ENCODE measurements at regions not wholly inside any gene's neighbourhood (a gene's known extent, or its start where the extent isn't known, plus 50 kb on each side); places are given as distances from the start of the nearest gene placed in this dataset.

DNA sequence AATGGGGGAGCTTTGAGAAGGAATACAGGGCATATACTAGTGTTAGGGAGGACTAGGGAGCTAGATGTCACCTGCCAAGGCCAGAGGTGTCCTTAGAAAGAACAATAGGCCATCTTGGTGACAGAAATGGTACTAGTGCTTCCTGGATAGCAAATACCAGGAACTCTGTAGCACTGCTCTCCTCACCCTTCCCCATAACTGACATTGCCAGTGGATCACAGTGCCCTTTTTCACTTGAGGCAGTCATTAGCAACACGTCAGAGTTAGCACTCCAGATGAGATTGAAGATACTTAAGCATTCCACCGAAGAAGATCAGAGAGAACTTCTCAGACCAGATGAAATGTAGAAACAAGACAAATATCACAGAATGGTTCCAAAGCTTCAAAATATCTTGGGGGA lies 103.1 kb upstream of the PDZRN3 start:
- TF ChIP-seq EZH2phosphoT487 (IDR thresholded peaks at IDR 0.05; ENCODE audit: low read length) (no peak), EZH2 (optimal IDR thresholded peaks at IDR 0.05; ENCODE audit: low read depth, low read length) (no peak)
- TF ChIP-seq, protein P1, sequence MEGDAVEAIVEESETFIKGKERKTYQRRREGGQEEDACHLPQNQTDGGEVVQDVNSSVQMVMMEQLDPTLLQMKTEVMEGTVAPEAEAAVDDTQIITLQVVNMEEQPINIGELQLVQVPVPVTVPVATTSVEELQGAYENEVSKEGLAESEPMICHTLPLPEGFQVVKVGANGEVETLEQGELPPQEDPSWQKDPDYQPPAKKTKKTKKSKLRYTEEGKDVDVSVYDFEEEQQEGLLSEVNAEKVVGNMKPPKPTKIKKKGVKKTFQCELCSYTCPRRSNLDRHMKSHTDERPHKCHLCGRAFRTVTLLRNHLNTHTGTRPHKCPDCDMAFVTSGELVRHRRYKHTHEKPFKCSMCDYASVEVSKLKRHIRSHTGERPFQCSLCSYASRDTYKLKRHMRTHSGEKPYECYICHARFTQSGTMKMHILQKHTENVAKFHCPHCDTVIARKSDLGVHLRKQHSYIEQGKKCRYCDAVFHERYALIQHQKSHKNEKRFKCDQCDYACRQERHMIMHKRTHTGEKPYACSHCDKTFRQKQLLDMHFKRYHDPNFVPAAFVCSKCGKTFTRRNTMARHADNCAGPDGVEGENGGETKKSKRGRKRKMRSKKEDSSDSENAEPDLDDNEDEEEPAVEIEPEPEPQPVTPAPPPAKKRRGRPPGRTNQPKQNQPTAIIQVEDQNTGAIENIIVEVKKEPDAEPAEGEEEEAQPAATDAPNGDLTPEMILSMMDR (IDR thresholded peaks at IDR 0.05; ENCODE audit: low read length), result no peak
- Histone ChIP-seq H2AFZ (ENCODE audit: low read length) (no peak overlapping the region), H4K20me1 (ENCODE audit: insufficient read depth, low read length) (no peaks in the 10 kb centered on the region), H3K4me1 (ENCODE audit: low read length) (no peaks in the 10 kb centered on the region), H3K9me3 (replicated peaks; ENCODE audit: insufficient read depth, low read length) (no peaks in the 10 kb centered on the region), H3F3A (ENCODE audit: insufficient read depth, low read length) (no peaks in the 10 kb centered on the region), H3K4me3 (ENCODE audit: low read length) (no peak overlapping the region), H3K27me3 (replicated peaks; ENCODE audit: insufficient read depth, low read length) (no peaks in the 10 kb centered on the region), H3K9me2 (replicated peaks; ENCODE audit: insufficient read depth, low read length) (no peaks in the 10 kb centered on the region), H3K79me2 (ENCODE audit: low read length) (no peaks in the 10 kb centered on the region), H3K9ac (ENCODE audit: low read length) (no peak overlapping the region), H3K4me2 (ENCODE audit: low read depth, low read length) (no peak overlapping the region), H3K36me3 (replicated peaks; ENCODE audit: insufficient read depth, low read length) (no peaks in the 10 kb centered on the region), H3K27ac (ENCODE audit: low read length) (no peak overlapping the region)
- no peak for DNase-seq

GRCh38 chr3:73727117-73727821 lies 102.5 kb upstream of the PDZRN3 start:
- Histone ChIP-seq H3K4me1 (ENCODE audit: low read length) (no peaks in the 10 kb centered on the region), H3K9ac (ENCODE audit: low read length) (no peak overlapping the region), H3K9me3 (replicated peaks; ENCODE audit: insufficient read depth, low read length) (no peaks in the 10 kb centered on the region), H3K79me2 (ENCODE audit: low read length) (no peaks in the 10 kb centered on the region), H3K27me3 (replicated peaks; ENCODE audit: insufficient read depth, low read length) (no peaks in the 10 kb centered on the region), H3K4me3 (ENCODE audit: low read length) (no peak overlapping the region), H3K9me2 (replicated peaks; ENCODE audit: insufficient read depth, low read length) (no peaks in the 10 kb centered on the region), H4K20me1 (ENCODE audit: insufficient read depth, low read length) (no peaks in the 10 kb centered on the region), H3K4me2 (ENCODE audit: low read depth, low read length) (no peak overlapping the region), H3K36me3 (replicated peaks; ENCODE audit: insufficient read depth, low read length) (no peaks in the 10 kb centered on the region), H2AFZ (ENCODE audit: low read length) (no peak overlapping the region), H3F3A (ENCODE audit: insufficient read depth, low read length) (no peaks in the 10 kb centered on the region), H3K27ac (ENCODE audit: low read length) (no peak overlapping the region)
- DNase-seq, result no peak
- TF ChIP-seq, protein P1 (IDR thresholded peaks at IDR 0.05; ENCODE audit: low read length), result no peak
- TF ChIP-seq EZH2 (optimal IDR thresholded peaks at IDR 0.05; ENCODE audit: low read depth, low read length) (no peak), EZH2phosphoT487 (IDR thresholded peaks at IDR 0.05; ENCODE audit: low read length) (no peak)

DNA sequence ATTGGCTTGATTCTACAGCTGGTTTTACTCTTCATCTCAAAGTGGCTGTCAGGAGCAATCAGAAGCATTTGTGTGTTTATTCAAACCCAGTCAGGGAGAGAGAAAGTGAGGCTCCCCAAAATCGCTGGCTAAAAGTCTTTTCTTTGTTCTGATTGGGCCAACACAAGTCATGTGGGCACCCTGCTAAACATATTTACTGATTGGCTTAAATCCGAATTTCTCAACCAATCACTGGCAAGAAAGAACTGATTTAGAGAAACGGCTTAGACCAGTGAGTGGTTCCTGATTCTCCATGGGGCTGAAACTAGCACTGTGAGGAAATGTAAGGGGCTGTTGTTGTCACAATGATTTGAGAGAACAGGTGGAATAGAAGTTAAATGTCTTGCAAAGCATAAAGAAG lies 98.9 kb upstream of the PDZRN3 start:
- Histone ChIP-seq H3K4me3 (ENCODE audit: low read length) (no peak overlapping the region), H3K9me3 (replicated peaks; ENCODE audit: insufficient read depth, low read length) (no peaks in the 10 kb centered on the region), H3K79me2 (ENCODE audit: low read length) (no peaks in the 10 kb centered on the region), H3F3A (ENCODE audit: insufficient read depth, low read length) (no peaks in the 10 kb centered on the region), H3K4me2 (ENCODE audit: low read depth, low read length) (no peak overlapping the region), H3K9ac (ENCODE audit: low read length) (no peak overlapping the region), H3K4me1 (ENCODE audit: low read length) (peaks cover under 1% of the 10 kb centered on the region; the same call in 1 of the 2 replicates), H3K9me2 (replicated peaks; ENCODE audit: insufficient read depth, low read length) (no peaks in the 10 kb centered on the region), H3K27me3 (replicated peaks; ENCODE audit: insufficient read depth, low read length) (no peaks in the 10 kb centered on the region), H2AFZ (ENCODE audit: low read length) (no peak overlapping the region), H3K36me3 (replicated peaks; ENCODE audit: insufficient read depth, low read length) (no peaks in the 10 kb centered on the region), H3K27ac (ENCODE audit: low read length) (no peak overlapping the region), H4K20me1 (ENCODE audit: insufficient read depth, low read length) (no peaks in the 10 kb centered on the region)
- no peak for DNase-seq
- TF ChIP-seq, protein P1 (IDR thresholded peaks at IDR 0.05; ENCODE audit: low read length), result no peak
- TF ChIP-seq EZH2 (optimal IDR thresholded peaks at IDR 0.05; ENCODE audit: low read depth, low read length), result no peak
- TF ChIP-seq EZH2phosphoT487 (IDR thresholded peaks at IDR 0.05; ENCODE audit: low read length), result no peak
